ENCODE measurements at regions not wholly inside any gene's neighbourhood (a gene's known extent, or its start where the extent isn't known, plus 50 kb on each side); places are given as distances from the start of the nearest gene placed in this dataset.

DNA sequence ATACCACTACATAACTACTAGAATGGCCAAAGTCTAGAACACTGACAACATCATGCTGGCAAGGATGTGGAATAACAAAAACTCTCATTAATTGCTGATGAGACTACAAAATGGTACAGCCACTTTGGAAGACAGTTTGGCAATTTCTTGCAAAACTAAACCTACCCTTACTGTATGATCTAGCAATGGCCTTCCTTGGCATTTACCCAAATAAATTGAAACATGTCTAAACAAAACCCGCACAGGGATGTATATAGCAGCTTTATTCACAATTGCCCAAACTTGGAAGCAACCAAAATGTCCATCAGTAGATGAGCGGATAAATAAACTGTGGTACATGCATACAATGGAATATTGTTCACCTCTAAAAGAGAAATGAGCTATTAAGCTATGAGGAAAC, 87.9 kb upstream of the SLC24A5 start:
- no peaks in the 10 kb centered on the region for H3K9me3 ChIP-seq (ENCODE audit: low read depth)
- H3K4me1 ChIP-seq (ENCODE audit: insufficient read depth) = no peaks in the 10 kb centered on the region
- H3K4me2 ChIP-seq = no peak overlapping the region
- H3K27ac ChIP-seq = no peak overlapping the region
- no peaks in the 10 kb centered on the region for H3K36me3 ChIP-seq (replicated peaks; ENCODE audit: insufficient read depth, low read depth)
- TF ChIP-seq CTCF (IDR thresholded peaks at IDR 0.05; ENCODE audit: poor library complexity) (no peak), EZH2phosphoT487 (IDR thresholded peaks at IDR 0.05; ENCODE audit: low read depth, severe bottlenecking, unreplicated experiment) (no peak), EZH2 (IDR thresholded peaks at IDR 0.05; ENCODE audit: borderline replicate concordance) (no peak)
- no peak overlapping the region for H2AFZ ChIP-seq
- 86% methylated on average over 2 of the region's 2 CpGs for WGBS (ENCODE audit: low lambda C conversion rate, missing lambda C conversion rate)
- H3K9me2 ChIP-seq (replicated peaks; ENCODE audit: insufficient read depth) = no peaks in the 10 kb centered on the region
- H3K27me3 ChIP-seq = no peaks in the 10 kb centered on the region
- DNase-seq (ENCODE audit: low spot score) = no peak
- H4K20me1 ChIP-seq (ENCODE audit: insufficient read depth, poor library complexity, severe bottlenecking) = no peaks in the 10 kb centered on the region
- H3K4me3 ChIP-seq = no peak overlapping the region
- H3K79me2 ChIP-seq = no peaks in the 10 kb centered on the region

- H4K20me1 ChIP-seq (ENCODE audit: insufficient read depth, poor library complexity, severe bottlenecking) = no peaks in the 10 kb centered on the region
- H3K79me2 ChIP-seq = no peaks in the 10 kb centered on the region
- H3K4me2 ChIP-seq = no peak overlapping the region
- WGBS (ENCODE audit: low lambda C conversion rate, missing lambda C conversion rate) = 88% methylated on average over 2 of the region's 2 CpGs
- H3K4me3 ChIP-seq = no peak overlapping the region
- H3K9me2 ChIP-seq (replicated peaks; ENCODE audit: insufficient read depth) = no peaks in the 10 kb centered on the region
- H3K27me3 ChIP-seq = no peaks in the 10 kb centered on the region
- H2AFZ ChIP-seq = no peak overlapping the region
- TF ChIP-seq CTCF (IDR thresholded peaks at IDR 0.05; ENCODE audit: poor library complexity) (no peak), EZH2phosphoT487 (IDR thresholded peaks at IDR 0.05; ENCODE audit: low read depth, severe bottlenecking, unreplicated experiment) (no peak), EZH2 (IDR thresholded peaks at IDR 0.05; ENCODE audit: borderline replicate concordance) (no peak)
- H3K36me3 ChIP-seq (replicated peaks; ENCODE audit: insufficient read depth, low read depth) = no peaks in the 10 kb centered on the region
- DNase-seq (ENCODE audit: low spot score) = no peak
- H3K4me1 ChIP-seq (ENCODE audit: insufficient read depth) = peaks cover 7% of the 10 kb centered on the region
- no peak overlapping the region for H3K27ac ChIP-seq
- H3K9me3 ChIP-seq (ENCODE audit: low read depth) = no peaks in the 10 kb centered on the region
Observed at GRCh38 chr15:48038221-48038620, 82.6 kb upstream of the SLC24A5 start.

DNA sequence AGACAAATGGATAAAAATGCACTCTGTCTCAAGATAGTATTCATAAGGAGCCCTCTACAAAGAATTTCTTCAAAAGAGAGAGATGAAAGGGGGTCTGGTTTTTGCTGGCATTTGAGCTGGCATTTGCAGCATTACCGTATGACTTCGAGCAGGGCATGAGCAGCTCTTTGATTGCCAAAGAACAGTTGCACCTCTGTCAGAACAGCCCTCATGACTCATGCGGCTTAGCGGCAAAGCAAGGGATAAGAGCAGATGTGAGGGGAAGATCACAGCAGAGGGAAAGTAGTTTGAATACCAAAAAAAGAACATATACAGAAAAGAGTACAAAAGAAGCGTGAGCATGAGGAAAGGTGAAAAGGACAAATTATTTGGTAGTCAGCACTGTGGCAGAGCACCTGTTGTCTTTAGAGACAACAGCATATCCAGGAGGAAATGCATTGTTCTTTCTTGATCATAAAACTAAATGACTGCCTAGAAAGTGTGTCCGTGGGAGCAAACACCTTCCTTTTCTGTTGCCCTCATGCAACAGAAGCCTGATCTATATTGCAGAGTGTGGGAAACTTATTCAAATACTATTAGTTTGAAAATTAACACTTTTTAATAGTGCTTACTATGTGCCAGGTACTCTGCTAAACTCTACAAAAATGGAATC, 80.5 kb upstream of the SLC24A5 start:
- no peak overlapping the region for H3K27ac ChIP-seq
- H3K4me3 ChIP-seq = no peak overlapping the region
- H2AFZ ChIP-seq = no peak overlapping the region
- no peaks in the 10 kb centered on the region for H3K9me2 ChIP-seq (replicated peaks; ENCODE audit: insufficient read depth)
- peak; percentile 57 for DNase-seq (ENCODE audit: low spot score)
- H3K4me1 ChIP-seq (ENCODE audit: insufficient read depth) = peaks cover 7% of the 10 kb centered on the region
- 48% methylated on average over 6 of the region's 6 CpGs for WGBS (ENCODE audit: low lambda C conversion rate, missing lambda C conversion rate)
- no peaks in the 10 kb centered on the region for H4K20me1 ChIP-seq (ENCODE audit: insufficient read depth, poor library complexity, severe bottlenecking)
- no peaks in the 10 kb centered on the region for H3K9me3 ChIP-seq (ENCODE audit: low read depth)
- H3K4me2 ChIP-seq = peak overlapping the region; percentile 40
- no peaks in the 10 kb centered on the region for H3K79me2 ChIP-seq
- no peaks in the 10 kb centered on the region for H3K36me3 ChIP-seq (replicated peaks; ENCODE audit: insufficient read depth, low read depth)
- no peak for TF ChIP-seq CTCF (IDR thresholded peaks at IDR 0.05; ENCODE audit: poor library complexity)
- no peak for TF ChIP-seq EZH2 (IDR thresholded peaks at IDR 0.05; ENCODE audit: borderline replicate concordance)
- no peak for TF ChIP-seq EZH2phosphoT487 (IDR thresholded peaks at IDR 0.05; ENCODE audit: low read depth, severe bottlenecking, unreplicated experiment)
- no peaks in the 10 kb centered on the region for H3K27me3 ChIP-seq
